ENCODE measurements at regions not wholly inside any gene's neighbourhood (a gene's known extent, or its start where the extent isn't known, plus 50 kb on each side); places are given as distances from the start of the nearest gene placed in this dataset.

DNA sequence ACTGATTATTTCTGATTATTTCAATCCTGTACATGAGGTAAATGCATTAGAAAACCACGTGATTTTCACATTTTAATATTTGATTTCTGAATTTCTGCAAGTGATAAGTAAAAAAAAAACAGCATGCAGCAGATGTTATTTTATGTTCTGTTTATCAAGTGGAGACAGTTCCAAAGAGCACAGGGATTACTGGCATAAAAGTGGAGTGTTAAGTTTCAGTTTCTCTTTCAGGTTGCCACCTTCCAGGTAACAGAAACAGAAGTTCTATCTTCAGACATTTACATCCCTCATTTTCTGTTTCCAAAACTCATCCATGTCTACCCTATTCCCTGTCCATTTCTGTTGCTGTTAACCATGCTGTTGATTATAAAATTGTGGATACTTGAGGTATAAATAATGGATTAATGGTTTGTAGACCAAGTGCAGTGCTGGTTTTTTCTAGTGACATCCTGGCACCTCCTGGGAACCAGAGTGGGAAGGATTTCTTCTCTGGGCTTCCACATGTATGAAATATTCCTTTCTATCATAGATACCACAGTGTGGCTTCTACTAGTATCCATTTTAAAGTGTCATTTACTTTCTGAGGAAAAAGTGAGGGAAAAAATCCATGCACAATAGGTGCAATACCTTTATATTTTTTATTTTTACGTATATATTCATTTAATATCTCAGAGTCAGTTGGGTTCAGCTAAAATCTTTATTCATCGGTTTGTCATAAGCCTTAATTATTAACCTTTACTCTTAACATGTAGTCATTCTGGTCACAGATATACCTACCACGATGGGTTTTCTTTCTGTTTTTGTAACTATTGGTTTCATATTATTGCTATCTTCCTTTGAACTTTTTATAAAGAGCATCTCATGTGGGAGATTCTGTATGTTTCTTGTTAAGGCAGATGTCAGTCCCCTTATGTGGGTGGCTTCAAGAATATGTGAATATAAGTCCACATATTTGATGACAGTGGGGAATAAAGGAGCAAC, 1010.0 kb downstream of the SQOR start:
- TF ChIP-seq TAF1 (IDR thresholded peaks at IDR 0.05; ENCODE audit: borderline replicate concordance, insufficient read depth, low read length) (no peak), POLR2AphosphoS5 (IDR thresholded peaks at IDR 0.05; ENCODE audit: low read depth, low read length) (no peak), SIN3A (IDR thresholded peaks at IDR 0.05; ENCODE audit: borderline replicate concordance, insufficient read depth, low read length) (no peak), FOXP2 (optimal IDR thresholded peaks at IDR 0.05; ENCODE audit: borderline replicate concordance, extremely low read depth, extremely low read length, insufficient read depth) (no peak)
- TF ChIP-seq, protein P1, sequence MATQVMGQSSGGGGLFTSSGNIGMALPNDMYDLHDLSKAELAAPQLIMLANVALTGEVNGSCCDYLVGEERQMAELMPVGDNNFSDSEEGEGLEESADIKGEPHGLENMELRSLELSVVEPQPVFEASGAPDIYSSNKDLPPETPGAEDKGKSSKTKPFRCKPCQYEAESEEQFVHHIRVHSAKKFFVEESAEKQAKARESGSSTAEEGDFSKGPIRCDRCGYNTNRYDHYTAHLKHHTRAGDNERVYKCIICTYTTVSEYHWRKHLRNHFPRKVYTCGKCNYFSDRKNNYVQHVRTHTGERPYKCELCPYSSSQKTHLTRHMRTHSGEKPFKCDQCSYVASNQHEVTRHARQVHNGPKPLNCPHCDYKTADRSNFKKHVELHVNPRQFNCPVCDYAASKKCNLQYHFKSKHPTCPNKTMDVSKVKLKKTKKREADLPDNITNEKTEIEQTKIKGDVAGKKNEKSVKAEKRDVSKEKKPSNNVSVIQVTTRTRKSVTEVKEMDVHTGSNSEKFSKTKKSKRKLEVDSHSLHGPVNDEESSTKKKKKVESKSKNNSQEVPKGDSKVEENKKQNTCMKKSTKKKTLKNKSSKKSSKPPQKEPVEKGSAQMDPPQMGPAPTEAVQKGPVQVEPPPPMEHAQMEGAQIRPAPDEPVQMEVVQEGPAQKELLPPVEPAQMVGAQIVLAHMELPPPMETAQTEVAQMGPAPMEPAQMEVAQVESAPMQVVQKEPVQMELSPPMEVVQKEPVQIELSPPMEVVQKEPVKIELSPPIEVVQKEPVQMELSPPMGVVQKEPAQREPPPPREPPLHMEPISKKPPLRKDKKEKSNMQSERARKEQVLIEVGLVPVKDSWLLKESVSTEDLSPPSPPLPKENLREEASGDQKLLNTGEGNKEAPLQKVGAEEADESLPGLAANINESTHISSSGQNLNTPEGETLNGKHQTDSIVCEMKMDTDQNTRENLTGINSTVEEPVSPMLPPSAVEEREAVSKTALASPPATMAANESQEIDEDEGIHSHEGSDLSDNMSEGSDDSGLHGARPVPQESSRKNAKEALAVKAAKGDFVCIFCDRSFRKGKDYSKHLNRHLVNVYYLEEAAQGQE (IDR thresholded peaks at IDR 0.05; ENCODE audit: insufficient read depth in 1 of 2, low read depth in 2 of 2, low read length in 2 of 2): no peak
